A673 (cell line): ENCODE measurements at regions not wholly inside any gene's neighbourhood (a gene's known extent, or its start where the extent isn't known, plus 50 kb on each side); places are given as distances from the start of the nearest gene placed in this dataset.

Source experiments
- EZH2 ChIP-seq: fragments of 200-600 bp; sonication (generic); IDR thresholded peaks from 2 replicates; pipeline ENCODE4 v1.6.1; 2017; ENCODE audit warnings: borderline replicate concordance, low read depth, mild to moderate bottlenecking, mixed read lengths, antibody characterized with exemption, low read length; ENCODE audit not compliant: poor library complexity, severe bottlenecking
- TF ChIP-seq, protein P1 (sequence below): fragments of 300-800, 200-600 bp; sonication (generic); conservative IDR thresholded peaks from 2 replicates; pipeline ENCODE4 v1.5.1; 2017; ENCODE audit warnings: low read depth, mild to moderate bottlenecking, antibody characterized with exemption, low read length, moderate library complexity, mixed read lengths

DNA sequence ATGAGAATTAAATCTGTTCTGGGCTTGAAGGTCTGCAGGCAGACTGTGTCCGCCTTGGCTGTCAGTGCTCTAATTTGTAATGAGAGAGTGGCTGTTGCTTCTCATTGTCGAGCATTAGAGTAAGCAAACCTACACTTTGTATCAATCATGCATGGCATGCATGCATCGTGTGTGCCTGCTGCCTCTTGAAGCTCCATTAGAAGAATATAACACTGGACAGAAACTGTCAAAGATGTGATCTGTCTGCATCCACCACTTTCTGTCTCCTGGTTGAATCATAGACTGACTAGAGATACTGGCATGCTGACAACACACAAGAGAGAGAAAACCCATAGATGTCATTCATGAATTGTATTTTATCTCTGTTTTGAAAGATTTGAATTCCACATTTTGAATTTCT lies 275.0 kb upstream of the NXPH2 start:
- TF ChIP-seq, protein P1, sequence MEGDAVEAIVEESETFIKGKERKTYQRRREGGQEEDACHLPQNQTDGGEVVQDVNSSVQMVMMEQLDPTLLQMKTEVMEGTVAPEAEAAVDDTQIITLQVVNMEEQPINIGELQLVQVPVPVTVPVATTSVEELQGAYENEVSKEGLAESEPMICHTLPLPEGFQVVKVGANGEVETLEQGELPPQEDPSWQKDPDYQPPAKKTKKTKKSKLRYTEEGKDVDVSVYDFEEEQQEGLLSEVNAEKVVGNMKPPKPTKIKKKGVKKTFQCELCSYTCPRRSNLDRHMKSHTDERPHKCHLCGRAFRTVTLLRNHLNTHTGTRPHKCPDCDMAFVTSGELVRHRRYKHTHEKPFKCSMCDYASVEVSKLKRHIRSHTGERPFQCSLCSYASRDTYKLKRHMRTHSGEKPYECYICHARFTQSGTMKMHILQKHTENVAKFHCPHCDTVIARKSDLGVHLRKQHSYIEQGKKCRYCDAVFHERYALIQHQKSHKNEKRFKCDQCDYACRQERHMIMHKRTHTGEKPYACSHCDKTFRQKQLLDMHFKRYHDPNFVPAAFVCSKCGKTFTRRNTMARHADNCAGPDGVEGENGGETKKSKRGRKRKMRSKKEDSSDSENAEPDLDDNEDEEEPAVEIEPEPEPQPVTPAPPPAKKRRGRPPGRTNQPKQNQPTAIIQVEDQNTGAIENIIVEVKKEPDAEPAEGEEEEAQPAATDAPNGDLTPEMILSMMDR = no peak
- TF ChIP-seq EZH2 = no peak
